ENCODE measurements at regions not wholly inside any gene's neighbourhood (a gene's known extent, or its start where the extent isn't known, plus 50 kb on each side); places are given as distances from the start of the nearest gene placed in this dataset.

DNA sequence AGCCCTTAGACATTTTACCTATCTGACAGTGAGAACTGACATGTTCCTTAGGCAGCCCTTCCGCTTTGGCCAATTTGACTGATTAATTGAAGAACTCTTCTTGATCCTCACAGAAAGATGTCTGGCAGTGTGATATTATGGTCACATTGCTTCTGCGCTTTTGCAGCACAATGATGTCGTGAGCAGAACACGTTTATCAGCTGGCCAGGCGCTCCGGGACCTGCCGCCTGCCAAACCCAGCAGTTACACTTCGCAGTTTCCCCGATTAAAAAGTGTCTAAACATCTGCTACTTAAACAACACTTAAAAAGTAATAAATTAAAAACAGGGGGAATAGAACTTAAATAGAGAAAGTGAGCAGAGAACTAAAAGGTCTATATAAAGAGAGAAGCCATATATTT is 103.5 kb upstream of the ETS2 start:
- no peak for TF ChIP-seq THRAP3 (IDR thresholded peaks at IDR 0.05; ENCODE audit: borderline replicate concordance)
- TF ChIP-seq, protein P1, sequence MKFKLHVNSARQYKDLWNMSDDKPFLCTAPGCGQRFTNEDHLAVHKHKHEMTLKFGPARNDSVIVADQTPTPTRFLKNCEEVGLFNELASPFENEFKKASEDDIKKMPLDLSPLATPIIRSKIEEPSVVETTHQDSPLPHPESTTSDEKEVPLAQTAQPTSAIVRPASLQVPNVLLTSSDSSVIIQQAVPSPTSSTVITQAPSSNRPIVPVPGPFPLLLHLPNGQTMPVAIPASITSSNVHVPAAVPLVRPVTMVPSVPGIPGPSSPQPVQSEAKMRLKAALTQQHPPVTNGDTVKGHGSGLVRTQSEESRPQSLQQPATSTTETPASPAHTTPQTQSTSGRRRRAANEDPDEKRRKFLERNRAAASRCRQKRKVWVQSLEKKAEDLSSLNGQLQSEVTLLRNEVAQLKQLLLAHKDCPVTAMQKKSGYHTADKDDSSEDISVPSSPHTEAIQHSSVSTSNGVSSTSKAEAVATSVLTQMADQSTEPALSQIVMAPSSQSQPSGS (CRISPR knock-in tag; IDR thresholded peaks at IDR 0.05), result no peak
- no peak for TF ChIP-seq RBM34 (IDR thresholded peaks at IDR 0.05; ENCODE audit: borderline replicate concordance, insufficient read depth, low read length)
- TF ChIP-seq, protein P2, sequence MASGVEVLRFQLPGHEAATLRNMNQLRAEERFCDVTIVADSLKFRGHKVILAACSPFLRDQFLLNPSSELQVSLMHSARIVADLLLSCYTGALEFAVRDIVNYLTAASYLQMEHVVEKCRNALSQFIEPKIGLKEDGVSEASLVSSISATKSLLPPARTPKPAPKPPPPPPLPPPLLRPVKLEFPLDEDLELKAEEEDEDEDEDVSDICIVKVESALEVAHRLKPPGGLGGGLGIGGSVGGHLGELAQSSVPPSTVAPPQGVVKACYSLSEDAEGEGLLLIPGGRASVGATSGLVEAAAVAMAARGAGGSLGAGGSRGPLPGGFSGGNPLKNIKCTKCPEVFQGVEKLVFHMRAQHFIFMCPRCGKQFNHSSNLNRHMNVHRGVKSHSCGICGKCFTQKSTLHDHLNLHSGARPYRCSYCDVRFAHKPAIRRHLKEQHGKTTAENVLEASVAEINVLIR (CRISPR knock-in tag; IDR thresholded peaks at IDR 0.05), result no peak
- Histone ChIP-seq H3K9me3 (replicated peaks; ENCODE audit: control insufficient read depth, insufficient read depth, low read depth, low read length) (no peaks in the 10 kb centered on the region; the same call in 1 of the 2 replicates), H3K4me3 (no peak overlapping the region), H3K9me1 (ENCODE audit: control insufficient read depth, insufficient read depth, low read length) (no peaks in the 10 kb centered on the region), H3K4me2 (ENCODE audit: insufficient read depth, low read length) (no peak overlapping the region), H3K79me2 (ENCODE audit: control insufficient read depth, insufficient read depth, low read length) (no peaks in the 10 kb centered on the region), H3K9ac (ENCODE audit: insufficient read depth in 1 of 2, low read depth in 2 of 2, low read length in 2 of 2) (no peak overlapping the region), H3K27ac (ENCODE audit: extremely low read depth, low read depth, low read length) (no peak overlapping the region), H3K4me1 (replicated peaks in 1 of 2; ENCODE audit: control insufficient read depth in 2 of 2, insufficient read depth in 2 of 2, low read length in 2 of 2) (no peaks in the 10 kb centered on the region), H3K36me3 (ENCODE audit: control insufficient read depth, insufficient read depth, low read length) (no peaks in the 10 kb centered on the region), H2AFZ (ENCODE audit: low read depth, low read length) (no peak overlapping the region), H4K20me1 (replicated peaks; ENCODE audit: control insufficient read depth, insufficient read depth, low read length) (no peaks in the 10 kb centered on the region), H3K27me3 (ENCODE audit: control insufficient read depth in 2 of 2, insufficient read depth in 2 of 2, low read length in 2 of 2) (peaks cover 0 to 11% of the 10 kb centered on the region in 2 experiments; a peak in 2 of 5 replicates)
- DNase-seq (ENCODE audit: extremely low read depth in 1 of 4, low spot score in 3 of 4) (no peak), FAIRE-seq (no peak), ATAC-seq (no peak)
- in situ Hi-C loops (cut with MboI) (no loop called here), intact Hi-C loops (cut with micrococcal nuclease) (no loop called here)
- POLR2A ChIA-PET, result interaction anchor here (0.9 to 1.5 kb wide), 2 partner anchors 10 to 24 kb away, joined by 3 to 4 read pairs; no protein-coding TSS in a partner anchor
- 0% methylated on average over 9 of the region's 9 CpGs for WGBS (ENCODE audit: insufficient coverage, low coverage, missing lambda C conversion rate)
- no TSS peak for BruUV-seq (replicated peaks)
- CTCF ChIA-PET (ENCODE audit: low intra/inter-chr PET ratio), result no interaction called here
